Ovary (tissue), 7 donors: ENCODE measurements at regions not wholly inside any gene's neighbourhood (a gene's known extent, or its start where the extent isn't known, plus 50 kb on each side); places are given as distances from the start of the nearest gene placed in this dataset.

ENCODE experiments used
- DNase-seq, 5 donors: peaks; one replicate each; pipeline ENCODE4 v3.0.0-alpha.2; 2019 to 2020
- H3K27ac ChIP-seq, 2 donors: fragments of 200-600 bp; one replicate each; pipeline versions ENCODE4 v1.5.1 to v1.8.0; 2019 to 2022
- H3K27me3 ChIP-seq: fragments of 200-600 bp; one replicate; pipeline ENCODE4 v1.8.0; 2022
- H3K36me3 ChIP-seq: fragments of 200-600 bp; sonication (generic); one replicate; pipeline ENCODE4 v1.5.1; 2019
- H3K4me1 ChIP-seq: one replicate; pipeline ENCODE4 v1.8.1; 2013; ENCODE audit warnings: mild to moderate bottlenecking, moderate library complexity; ENCODE audit not compliant: insufficient read depth
- H3K4me3 ChIP-seq: fragments of 200-600 bp; sonication (generic); one replicate; pipeline ENCODE4 v1.5.1; 2017
- H3K9me3 ChIP-seq, 2 donors: fragments of 200-600 bp in 1 of 2; sonication (generic) in 1 of 2; one replicate each; pipeline versions ENCODE4 v1.5.1 to v1.8.1; 2013 to 2019; ENCODE audit warnings: mild to moderate bottlenecking in 1 of 2, moderate library complexity in 1 of 2
- EP300 ChIP-seq: sonication (generic); formaldehyde crosslinking; IDR thresholded peaks from one replicate; pipeline ENCODE4 v1.6.1; 2017; ENCODE audit warnings: antibody characterized with exemption
- POLR2A ChIP-seq: fragments of 450-650 bp; IDR thresholded peaks from one replicate; pipeline ENCODE4 v1.6.1; 2017; ENCODE audit warnings: antibody characterized with exemption, mild to moderate bottlenecking, moderate library complexity
- WGBS, 3 donors: extraction: QIAGEN DNeasy Blood & Tissue Kit in 1 of 3; methylation state at CpG; one replicate each; pipeline versions ENCODE4 v1.1.5 to v1.1.7; 2013 to 2017; 5-methylcytosine and 5-hydroxymethylcytosine counted together
- intact Hi-C, 4 donors: fragments of 100-400 bp; cut with DNase I; formaldehyde crosslinking; loops; one replicate each; pipeline versions ENCODE4 v1.11.0 to v1.15.1; 2022 to 2023
- TF ChIP-seq, protein P1 (sequence below), 3 donors: fragments of 450-650 bp in 2 of 3; fragments of 200-600 bp in 1 of 3; IDR thresholded peaks; one replicate each; pipeline versions ENCODE4 v1.5.1 to v1.8.0; 2016 to 2022; ENCODE audit warnings: antibody characterized with exemption in 3 of 3, mild to moderate bottlenecking in 1 of 3
- donor health status: DM: no; HTN: no; CAD: no; lungs with moderate emphysema.
- donor health status: DM: no; HTN: no; CAD: no.
- donor health status: Bipolar disorder and iron deficiency.
- donor health status: DM: no; HTN: no; CAD: no.
- donor health status: DM: yes; HTN: yes; CAD: no.

- H3K36me3 ChIP-seq = no peaks in the 10 kb centered on the region
Observed at GRCh38 chr3:63069806-63070475, 194.7 kb upstream of the CADPS start.

DNA sequence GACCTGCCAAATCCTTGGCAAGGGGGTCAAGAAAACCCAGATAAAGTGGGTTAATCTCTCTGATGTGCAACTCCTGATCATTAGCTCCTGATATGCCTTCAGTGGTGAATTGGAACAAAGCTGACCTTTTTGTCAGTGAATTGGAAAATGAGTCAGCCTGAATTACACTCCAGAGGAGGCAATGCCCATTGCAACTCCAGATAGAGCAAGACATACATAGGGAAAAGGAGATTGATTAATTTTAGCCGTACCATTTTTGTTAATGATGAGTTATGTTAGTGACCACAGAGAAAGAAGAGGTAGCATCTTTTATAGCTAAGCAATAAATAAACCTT lies 195.2 kb upstream of the CADPS start:
- Histone ChIP-seq H3K36me3 (no peaks in the 10 kb centered on the region), H3K9me3 (no peaks in the 10 kb centered on the region), H3K27me3 (no peaks in the 10 kb centered on the region), H3K4me3 (no peak overlapping the region), H3K4me1 (no peaks in the 10 kb centered on the region), H3K27ac (no peak overlapping the region)
- intact Hi-C loops = no loop called here
- WGBS, 3 donors = 83 to 95% (median 92%) methylated on average over 1 of the region's 1 CpG
- DNase-seq = no peak
- TF ChIP-seq EP300 = no peak
- TF ChIP-seq POLR2A = no peak
- TF ChIP-seq, protein P1, sequence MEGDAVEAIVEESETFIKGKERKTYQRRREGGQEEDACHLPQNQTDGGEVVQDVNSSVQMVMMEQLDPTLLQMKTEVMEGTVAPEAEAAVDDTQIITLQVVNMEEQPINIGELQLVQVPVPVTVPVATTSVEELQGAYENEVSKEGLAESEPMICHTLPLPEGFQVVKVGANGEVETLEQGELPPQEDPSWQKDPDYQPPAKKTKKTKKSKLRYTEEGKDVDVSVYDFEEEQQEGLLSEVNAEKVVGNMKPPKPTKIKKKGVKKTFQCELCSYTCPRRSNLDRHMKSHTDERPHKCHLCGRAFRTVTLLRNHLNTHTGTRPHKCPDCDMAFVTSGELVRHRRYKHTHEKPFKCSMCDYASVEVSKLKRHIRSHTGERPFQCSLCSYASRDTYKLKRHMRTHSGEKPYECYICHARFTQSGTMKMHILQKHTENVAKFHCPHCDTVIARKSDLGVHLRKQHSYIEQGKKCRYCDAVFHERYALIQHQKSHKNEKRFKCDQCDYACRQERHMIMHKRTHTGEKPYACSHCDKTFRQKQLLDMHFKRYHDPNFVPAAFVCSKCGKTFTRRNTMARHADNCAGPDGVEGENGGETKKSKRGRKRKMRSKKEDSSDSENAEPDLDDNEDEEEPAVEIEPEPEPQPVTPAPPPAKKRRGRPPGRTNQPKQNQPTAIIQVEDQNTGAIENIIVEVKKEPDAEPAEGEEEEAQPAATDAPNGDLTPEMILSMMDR (IDR thresholded peaks at IDR 0.05) = no peak

More at GRCh38 chr3:63069806-63070475, 194.7 kb upstream of the CADPS start:
- WGBS, 3 donors = 44 to 55% (median 49%) methylated on average over 3 of the region's 3 CpGs
- Histone ChIP-seq H3K4me1 (no peaks in the 10 kb centered on the region), H3K27ac (no peak overlapping the region), H3K27me3 (no peaks in the 10 kb centered on the region), H3K4me3 (no peak overlapping the region), H3K9me3 (no peaks in the 10 kb centered on the region)
- TF ChIP-seq POLR2A (no peak), EP300 (no peak)
- TF ChIP-seq, protein P1 (IDR thresholded peaks at IDR 0.05) = no peak
- DNase-seq = no peak
- intact Hi-C loops = no loop called here

GRCh38 chr3:63076357-63076756 lies 201.1 kb upstream of the CADPS start:
- intact Hi-C loops = no loop called here
- H3K4me1 ChIP-seq = no peaks in the 10 kb centered on the region
- H3K4me3 ChIP-seq = no peak overlapping the region
- no peaks in the 10 kb centered on the region for H3K27me3 ChIP-seq
- H3K27ac ChIP-seq = no peak overlapping the region
- no peaks in the 10 kb centered on the region for H3K9me3 ChIP-seq
- DNase-seq = no peak
- H3K36me3 ChIP-seq = no peaks in the 10 kb centered on the region
- TF ChIP-seq, protein P1 (IDR thresholded peaks at IDR 0.05) = no peak
- TF ChIP-seq EP300 (no peak), POLR2A (no peak)
- 70 to 86% (median 78%) methylated on average over 2 of the region's 2 CpGs for whole genome bisulfite sequencing, 3 donors

- 59 to 71% (median 64%) methylated on average over 2 of the region's 2 CpGs for WGBS, 3 donors
- TF ChIP-seq EP300 = no peak
- TF ChIP-seq POLR2A = no peak
- TF ChIP-seq, protein P1 (IDR thresholded peaks at IDR 0.05) = no peak
- no peak for DNase-seq
- Histone ChIP-seq H3K36me3 (no peaks in the 10 kb centered on the region), H3K27me3 (no peaks in the 10 kb centered on the region), H3K4me1 (no peaks in the 10 kb centered on the region), H3K9me3 (no peaks in the 10 kb centered on the region), H3K27ac (no peak overlapping the region), H3K4me3 (no peak overlapping the region)
- intact Hi-C loops = no loop called here
Observed at GRCh38 chr3:63086190-63086589, 191.9 kb upstream of the SYNPR start.
